Vagina (tissue), 2 donors: ENCODE measurements at regions not wholly inside any gene's neighbourhood (a gene's known extent, or its start where the extent isn't known, plus 50 kb on each side); places are given as distances from the start of the nearest gene placed in this dataset.

ENCODE experiments used
- DNase-seq, 2 donors: peaks; one replicate each; pipeline ENCODE4 v3.0.0-alpha.2; 2017; ENCODE audit errors: extremely low spot score in 2 of 2
- H3K27ac ChIP-seq: fragments of 200-600 bp; sonication (generic); one replicate; pipeline ENCODE4 v1.5.1; 2019
- H3K27me3 ChIP-seq: fragments of 200-600 bp; sonication (generic); one replicate; pipeline ENCODE4 v1.5.1; 2019
- H3K36me3 ChIP-seq, 2 donors: fragments of 200-600 bp; sonication (generic); one replicate each; pipeline ENCODE4 v1.5.1; 2017 to 2019
- H3K4me1 ChIP-seq: fragments of 200-600 bp; sonication (generic); one replicate; pipeline ENCODE4 v1.5.1; 2019
- H3K4me3 ChIP-seq, 2 donors: fragments of 200-600 bp; sonication (generic); 1 replicate in 1 of 2; 2 replicates in 1 of 2; pipeline ENCODE4 v1.5.1; 2016 to 2019
- H3K9me3 ChIP-seq: fragments of 200-600 bp; sonication (generic); one replicate; pipeline ENCODE4 v1.5.1; 2019
- POLR2A ChIP-seq, 2 donors: fragments of 450-650 bp; IDR thresholded peaks; one replicate each; pipeline ENCODE4 v1.6.1; 2017; ENCODE audit warnings: antibody characterized with exemption in 2 of 2, mild to moderate bottlenecking in 2 of 2, moderate library complexity in 2 of 2
- POLR2AphosphoS5 ChIP-seq, 2 donors: sonication (generic); formaldehyde crosslinking; IDR thresholded peaks; one replicate each; pipeline ENCODE4 v1.9.0; 2017; ENCODE audit warnings: antibody characterized with exemption in 2 of 2, mild to moderate bottlenecking in 2 of 2, low read depth in 1 of 2; ENCODE audit not compliant: insufficient read depth in 1 of 2
- intact Hi-C: fragments of 100-400 bp; cut with DNase I; formaldehyde crosslinking; loops from one replicate; pipeline ENCODE4 v1.15.1; 2023
- TF ChIP-seq, protein P1 (sequence below), 3 experiments: fragments of 450-650 bp in 2 of 3; fragments of 200-600 bp in 1 of 3; sonication (generic) in 1 of 3; IDR thresholded peaks; one replicate each; pipeline ENCODE4 v1.5.1; 2017 to 2019; ENCODE audit warnings: antibody characterized with exemption in 3 of 3, mild to moderate bottlenecking in 2 of 3, moderate library complexity in 2 of 3

DNA sequence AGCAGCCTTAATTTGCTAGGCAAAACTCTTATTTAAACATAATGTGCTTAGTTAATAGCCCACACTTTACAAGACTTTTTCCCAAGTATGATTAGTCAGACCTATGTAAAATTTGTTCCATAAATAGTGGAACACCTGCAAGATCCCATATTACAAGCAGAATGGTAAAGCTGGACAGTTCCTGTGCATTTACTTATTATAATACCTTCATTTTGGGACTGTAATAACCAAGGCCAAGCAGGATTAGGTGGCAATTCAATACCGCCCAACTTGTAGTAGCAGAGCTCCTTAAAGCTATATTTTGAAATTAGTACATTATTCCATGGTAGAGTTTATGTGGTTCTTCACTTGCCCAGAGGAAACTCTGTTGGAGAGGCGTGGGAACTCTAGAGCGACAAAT is 431.5 kb upstream of the MMADHC start:
- no peaks in the 10 kb centered on the region for H3K4me1 ChIP-seq
- H3K27ac ChIP-seq, result no peak overlapping the region
- H3K27me3 ChIP-seq, result no peaks in the 10 kb centered on the region
- DNase-seq, result no peak
- intact Hi-C loops, result no loop called here
- no peaks in the 10 kb centered on the region for H3K9me3 ChIP-seq
- TF ChIP-seq POLR2A (IDR thresholded peaks at IDR 0.05) (no peak), POLR2AphosphoS5 (IDR thresholded peaks at IDR 0.05; ENCODE audit: insufficient read depth in 1 of 2, low read depth in 1 of 2) (no peak)
- TF ChIP-seq, protein P1, sequence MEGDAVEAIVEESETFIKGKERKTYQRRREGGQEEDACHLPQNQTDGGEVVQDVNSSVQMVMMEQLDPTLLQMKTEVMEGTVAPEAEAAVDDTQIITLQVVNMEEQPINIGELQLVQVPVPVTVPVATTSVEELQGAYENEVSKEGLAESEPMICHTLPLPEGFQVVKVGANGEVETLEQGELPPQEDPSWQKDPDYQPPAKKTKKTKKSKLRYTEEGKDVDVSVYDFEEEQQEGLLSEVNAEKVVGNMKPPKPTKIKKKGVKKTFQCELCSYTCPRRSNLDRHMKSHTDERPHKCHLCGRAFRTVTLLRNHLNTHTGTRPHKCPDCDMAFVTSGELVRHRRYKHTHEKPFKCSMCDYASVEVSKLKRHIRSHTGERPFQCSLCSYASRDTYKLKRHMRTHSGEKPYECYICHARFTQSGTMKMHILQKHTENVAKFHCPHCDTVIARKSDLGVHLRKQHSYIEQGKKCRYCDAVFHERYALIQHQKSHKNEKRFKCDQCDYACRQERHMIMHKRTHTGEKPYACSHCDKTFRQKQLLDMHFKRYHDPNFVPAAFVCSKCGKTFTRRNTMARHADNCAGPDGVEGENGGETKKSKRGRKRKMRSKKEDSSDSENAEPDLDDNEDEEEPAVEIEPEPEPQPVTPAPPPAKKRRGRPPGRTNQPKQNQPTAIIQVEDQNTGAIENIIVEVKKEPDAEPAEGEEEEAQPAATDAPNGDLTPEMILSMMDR (IDR thresholded peaks at IDR 0.05), result no peak
- no peak overlapping the region for H3K4me3 ChIP-seq
- H3K36me3 ChIP-seq, result no peaks in the 10 kb centered on the region

GRCh38 chr2:150012986-150013385 is 425.4 kb upstream of the MMADHC start:
- Histone ChIP-seq H3K27ac (no peak overlapping the region), H3K4me1 (no peaks in the 10 kb centered on the region), H3K27me3 (no peaks in the 10 kb centered on the region), H3K36me3 (no peaks in the 10 kb centered on the region), H3K4me3 (no peak overlapping the region), H3K9me3 (no peaks in the 10 kb centered on the region)
- TF ChIP-seq, protein P1 (IDR thresholded peaks at IDR 0.05), result no peak
- TF ChIP-seq POLR2A (IDR thresholded peaks at IDR 0.05), result no peak
- TF ChIP-seq POLR2AphosphoS5 (IDR thresholded peaks at IDR 0.05; ENCODE audit: insufficient read depth in 1 of 2, low read depth in 1 of 2), result no peak
- DNase-seq, result no peak
- intact Hi-C loops, result no loop called here

DNA sequence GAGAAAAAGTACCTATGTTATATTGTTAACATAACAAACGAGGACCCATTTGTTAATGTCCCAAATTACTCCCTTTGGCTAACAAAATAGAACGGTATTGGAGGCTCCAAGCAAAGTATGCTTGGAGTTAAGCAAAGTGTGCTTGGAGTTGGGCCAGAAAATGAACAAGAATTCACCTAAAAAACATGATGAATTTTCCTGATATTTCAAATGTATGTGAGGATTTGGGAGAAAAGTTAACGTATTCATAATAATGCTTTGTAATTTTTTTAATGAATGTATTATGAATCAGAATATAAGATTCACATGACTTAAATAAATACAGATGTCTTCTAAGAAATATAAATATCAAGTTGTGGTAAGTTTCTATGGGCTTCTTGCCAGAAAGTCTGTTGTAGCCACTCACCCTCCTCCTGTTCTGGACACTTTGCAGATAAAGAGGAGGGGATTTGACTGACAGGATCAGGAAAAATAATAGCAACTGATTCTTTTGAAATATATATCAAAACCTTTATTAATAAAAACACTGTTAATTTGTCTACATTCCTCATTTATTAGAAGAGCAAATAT is 423.7 kb upstream of the MMADHC start:
- no peak for DNase-seq
- Histone ChIP-seq H3K4me3 (no peak overlapping the region), H3K27ac (no peak overlapping the region), H3K36me3 (no peaks in the 10 kb centered on the region), H3K9me3 (no peaks in the 10 kb centered on the region), H3K27me3 (no peaks in the 10 kb centered on the region), H3K4me1 (no peaks in the 10 kb centered on the region)
- intact Hi-C loops, result no loop called here
- TF ChIP-seq, protein P1 (IDR thresholded peaks at IDR 0.05), result no peak
- no peak for TF ChIP-seq POLR2A (IDR thresholded peaks at IDR 0.05)
- no peak for TF ChIP-seq POLR2AphosphoS5 (IDR thresholded peaks at IDR 0.05; ENCODE audit: insufficient read depth in 1 of 2, low read depth in 1 of 2)

DNA sequence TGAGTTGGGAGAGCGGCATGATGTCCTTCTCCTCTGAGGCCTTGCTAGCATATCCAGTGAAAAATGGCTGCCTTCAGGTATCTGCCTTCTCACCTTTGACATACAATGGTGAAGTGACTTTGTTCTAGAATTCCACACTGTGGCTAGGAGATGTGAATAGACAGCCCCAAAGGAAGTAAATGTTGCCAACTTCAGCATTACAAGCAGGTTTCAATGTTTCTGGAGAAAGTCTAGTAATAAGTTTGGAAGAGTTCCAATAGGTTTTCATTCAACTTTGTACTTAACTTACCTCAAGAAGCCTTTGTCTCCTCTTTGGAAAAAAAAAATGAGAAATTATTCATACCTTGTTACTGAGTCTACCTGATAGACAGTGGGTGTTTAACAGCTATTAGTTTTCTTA is 421.3 kb upstream of the MMADHC start:
- H3K27ac ChIP-seq, result no peak overlapping the region
- TF ChIP-seq POLR2AphosphoS5 (IDR thresholded peaks at IDR 0.05; ENCODE audit: insufficient read depth in 1 of 2, low read depth in 1 of 2) (no peak), POLR2A (IDR thresholded peaks at IDR 0.05) (no peak)
- TF ChIP-seq, protein P1 (IDR thresholded peaks at IDR 0.05), result no peak
- H3K4me1 ChIP-seq, result no peaks in the 10 kb centered on the region
- no peaks in the 10 kb centered on the region for H3K36me3 ChIP-seq
- no peak for DNase-seq
- intact Hi-C loops, result no loop called here
- H3K9me3 ChIP-seq, result no peaks in the 10 kb centered on the region
- no peak overlapping the region for H3K4me3 ChIP-seq
- no peaks in the 10 kb centered on the region for H3K27me3 ChIP-seq

DNA sequence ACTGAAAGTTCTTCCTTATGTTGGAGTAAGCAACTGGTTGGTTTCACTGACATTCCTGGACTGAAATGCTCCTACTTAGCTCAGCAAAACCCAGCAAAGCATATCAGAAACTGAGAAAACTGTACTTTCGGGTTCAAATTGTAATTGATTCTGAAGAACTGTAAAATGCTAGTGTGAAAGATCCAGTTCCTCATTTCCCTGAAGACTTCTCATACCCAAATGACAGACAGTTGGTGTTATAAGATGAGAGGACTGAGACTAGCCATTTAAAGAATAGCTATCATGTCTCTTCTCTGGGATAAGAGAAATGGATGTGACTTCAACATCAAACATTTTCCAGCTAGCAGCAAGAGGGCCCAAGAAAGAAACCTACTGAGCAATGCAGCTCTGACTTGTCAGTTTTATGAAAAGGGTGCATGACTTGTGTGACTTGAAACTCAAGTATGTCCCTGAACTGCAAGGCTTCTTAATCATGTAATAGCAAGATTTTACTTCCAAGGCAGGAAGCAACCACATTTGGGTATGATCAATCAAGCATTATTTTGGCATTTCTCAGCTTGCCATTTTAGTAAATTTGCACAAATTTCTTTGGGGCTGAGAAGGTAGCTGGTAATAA is 420.3 kb upstream of the MMADHC start:
- no peak for TF ChIP-seq POLR2AphosphoS5 (IDR thresholded peaks at IDR 0.05; ENCODE audit: insufficient read depth in 1 of 2, low read depth in 1 of 2)
- TF ChIP-seq, protein P1 (IDR thresholded peaks at IDR 0.05), result no peak
- no peak for TF ChIP-seq POLR2A (IDR thresholded peaks at IDR 0.05)
- intact Hi-C loops, result no loop called here
- Histone ChIP-seq H3K4me3 (no peak overlapping the region), H3K4me1 (no peaks in the 10 kb centered on the region), H3K27ac (no peak overlapping the region), H3K36me3 (no peaks in the 10 kb centered on the region), H3K9me3 (no peaks in the 10 kb centered on the region), H3K27me3 (no peaks in the 10 kb centered on the region)
- no peak for DNase-seq
